Neural progenitor cell (in vitro differentiated cells): ENCODE measurements at regions not wholly inside any gene's neighbourhood (a gene's known extent, or its start where the extent isn't known, plus 50 kb on each side); places are given as distances from the start of the nearest gene placed in this dataset.

Experiments used
- CTCF ChIP-seq: fragments of 200-600 bp; sonication (generic); IDR thresholded peaks from 2 replicates; pipeline ENCODE4 v1.5.1; 2017; ENCODE audit warnings: antibody characterized with exemption, mild to moderate bottlenecking
- EZH2 ChIP-seq: fragments of 200-600 bp; sonication (generic); IDR thresholded peaks from 2 replicates; pipeline ENCODE4 v1.6.1; 2017; ENCODE audit warnings: antibody characterized with exemption, mild to moderate bottlenecking, moderate library complexity
- EZH2phosphoT487 ChIP-seq: fragments of 200-600 bp; sonication (generic); IDR thresholded peaks from 2 replicates; pipeline ENCODE4 v1.6.1; 2017; ENCODE audit warnings: antibody characterized with exemption

- no peak for TF ChIP-seq CTCF
- no peak for TF ChIP-seq EZH2
- no peak for TF ChIP-seq EZH2phosphoT487
These were observed 283.8 kb upstream of the ADAMTS9 start for GRCh38 chr3:64971602-64972001.
